Peyer's patch (tissue), 4 donors: ENCODE measurements at regions not wholly inside any gene's neighbourhood (a gene's known extent, or its start where the extent isn't known, plus 50 kb on each side); places are given as distances from the start of the nearest gene placed in this dataset.

ENCODE experiments used
- CTCF ChIP-seq, 6 experiments: fragments of 450-650 bp in 4 of 6; fragments of 200-600 bp in 2 of 6; sonication (generic) in 1 of 6; IDR thresholded peaks; one replicate each; pipeline ENCODE4 v1.5.1; 2017 to 2019; ENCODE audit warnings: antibody characterized with exemption in 6 of 6, mild to moderate bottlenecking in 3 of 6, moderate library complexity in 1 of 6
- POLR2A ChIP-seq, 2 donors: fragments of 450-650 bp; IDR thresholded peaks; one replicate each; pipeline ENCODE4 v1.5.1; 2017; ENCODE audit warnings: antibody characterized with exemption in 2 of 2, mild to moderate bottlenecking in 2 of 2, moderate library complexity in 2 of 2

- TF ChIP-seq CTCF (IDR thresholded peaks at IDR 0.05) (no peak), POLR2A (IDR thresholded peaks at IDR 0.05) (no peak)
Observed at GRCh38 chr10:4397337-4397736, 428.7 kb upstream of the AKR1E2 start.
